ENCODE measurements at regions not wholly inside any gene's neighbourhood (a gene's known extent, or its start where the extent isn't known, plus 50 kb on each side); places are given as distances from the start of the nearest gene placed in this dataset.
A peak's percentile ranks its signal among the peaks of the same experiment; 100 is the strongest.

DNA sequence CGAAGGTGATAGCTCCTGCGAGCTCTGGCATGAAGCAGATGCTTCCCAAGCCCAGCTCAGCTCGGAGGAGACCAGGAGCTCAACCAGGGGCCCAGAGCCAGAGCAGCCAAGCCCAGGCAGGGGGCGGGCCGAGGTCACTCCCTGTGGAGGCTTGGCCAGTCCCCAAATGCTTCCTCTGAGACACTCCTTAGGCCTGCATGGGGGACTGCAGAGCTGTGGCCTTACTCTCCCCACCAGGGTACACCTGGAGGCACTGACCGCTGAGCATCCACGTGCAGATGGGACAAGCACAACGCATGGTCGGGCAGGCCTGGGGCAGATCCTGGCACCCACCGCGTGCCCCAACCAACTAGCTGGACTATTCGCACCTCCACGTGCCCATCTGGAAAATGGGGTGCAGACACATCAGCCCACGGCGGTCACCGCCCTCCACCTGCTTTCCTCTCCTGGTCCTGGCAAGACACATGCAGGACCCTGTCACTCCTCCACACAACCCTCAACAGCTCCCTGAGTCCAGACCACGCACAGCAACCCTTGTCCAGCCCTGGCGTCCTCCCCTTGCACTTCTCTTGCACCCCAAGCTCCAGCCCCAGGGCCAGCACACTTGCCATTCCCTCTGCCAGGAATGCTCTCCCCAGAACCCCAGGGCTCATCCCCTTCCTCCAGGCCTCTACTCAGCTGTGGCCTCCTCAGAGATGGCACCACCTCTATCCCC lies 164.7 kb upstream of the IQSEC1 start:
- DNase-seq (no peak), FAIRE-seq (no peak)
- intact Hi-C loops (cut with DNase I): no loop called here
- Histone ChIP-seq H3K4me3 (ENCODE audit: low read length in 3 of 3) (no peak overlapping the region), H3K36me3 (ENCODE audit: control insufficient read depth in 2 of 3, insufficient read depth in 3 of 3, low read length in 3 of 3) (no peaks in the 10 kb centered on the region), H3K4me1 (ENCODE audit: control insufficient read depth in 2 of 3, insufficient read depth in 2 of 3, low read depth in 1 of 3, low read length in 3 of 3) (no peaks in the 10 kb centered on the region), H3K27ac (ENCODE audit: low read depth in 2 of 2, low read length in 2 of 2) (no peak overlapping the region), H3K27me3 (ENCODE audit: control insufficient read depth, insufficient read depth, low read length) (no peaks in the 10 kb centered on the region), H3K9ac (ENCODE audit: low read length in 3 of 3) (no peak overlapping the region), H3K9me3 (ENCODE audit: control insufficient read depth in 2 of 3, insufficient read depth in 1 of 3, low read length in 3 of 3) (no peaks in the 10 kb centered on the region)
- TF ChIP-seq, protein P1, sequence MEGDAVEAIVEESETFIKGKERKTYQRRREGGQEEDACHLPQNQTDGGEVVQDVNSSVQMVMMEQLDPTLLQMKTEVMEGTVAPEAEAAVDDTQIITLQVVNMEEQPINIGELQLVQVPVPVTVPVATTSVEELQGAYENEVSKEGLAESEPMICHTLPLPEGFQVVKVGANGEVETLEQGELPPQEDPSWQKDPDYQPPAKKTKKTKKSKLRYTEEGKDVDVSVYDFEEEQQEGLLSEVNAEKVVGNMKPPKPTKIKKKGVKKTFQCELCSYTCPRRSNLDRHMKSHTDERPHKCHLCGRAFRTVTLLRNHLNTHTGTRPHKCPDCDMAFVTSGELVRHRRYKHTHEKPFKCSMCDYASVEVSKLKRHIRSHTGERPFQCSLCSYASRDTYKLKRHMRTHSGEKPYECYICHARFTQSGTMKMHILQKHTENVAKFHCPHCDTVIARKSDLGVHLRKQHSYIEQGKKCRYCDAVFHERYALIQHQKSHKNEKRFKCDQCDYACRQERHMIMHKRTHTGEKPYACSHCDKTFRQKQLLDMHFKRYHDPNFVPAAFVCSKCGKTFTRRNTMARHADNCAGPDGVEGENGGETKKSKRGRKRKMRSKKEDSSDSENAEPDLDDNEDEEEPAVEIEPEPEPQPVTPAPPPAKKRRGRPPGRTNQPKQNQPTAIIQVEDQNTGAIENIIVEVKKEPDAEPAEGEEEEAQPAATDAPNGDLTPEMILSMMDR (IDR thresholded peaks at IDR 0.05; ENCODE audit: borderline replicate concordance, extremely low read depth, insufficient read depth): no peak

DNA sequence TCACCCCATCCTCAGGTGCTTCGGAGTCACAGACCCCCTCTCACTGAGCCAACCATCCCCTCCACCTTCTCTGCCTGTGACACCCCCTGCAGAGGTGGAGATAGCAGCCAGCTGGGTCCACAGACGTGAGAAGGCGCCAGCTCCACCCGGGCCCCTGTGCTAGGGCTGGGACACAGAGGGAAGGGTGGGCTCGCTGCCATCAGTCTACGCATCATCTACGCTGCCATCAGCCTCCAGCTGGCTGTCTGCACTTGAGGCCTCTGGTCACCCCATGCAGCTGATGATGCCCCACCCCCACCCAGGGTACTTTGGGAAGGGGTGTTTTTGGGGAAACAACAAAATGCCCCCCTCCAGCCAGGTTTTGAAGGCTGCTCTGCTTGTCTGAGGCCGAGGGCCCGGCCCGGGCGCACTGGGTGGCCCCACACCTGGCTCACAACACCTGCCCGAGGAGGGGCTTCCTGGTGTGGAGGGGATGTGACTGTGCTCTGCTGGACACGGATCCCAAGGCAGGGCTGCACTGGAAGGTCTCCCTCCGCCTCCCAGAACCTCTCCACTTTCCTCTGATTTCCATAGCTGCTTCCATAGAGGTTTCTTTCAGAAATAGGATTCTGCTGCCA lies 163.4 kb upstream of the IQSEC1 start:
- Histone ChIP-seq H3K36me3 (ENCODE audit: control insufficient read depth in 2 of 3, insufficient read depth in 3 of 3, low read length in 3 of 3) (no peaks in the 10 kb centered on the region), H3K27me3 (ENCODE audit: control insufficient read depth, insufficient read depth, low read length) (no peaks in the 10 kb centered on the region), H3K4me3 (ENCODE audit: low read length in 3 of 3) (no peak overlapping the region), H3K27ac (ENCODE audit: low read depth in 2 of 2, low read length in 2 of 2) (no peak overlapping the region), H3K4me1 (ENCODE audit: control insufficient read depth in 2 of 3, insufficient read depth in 2 of 3, low read depth in 1 of 3, low read length in 3 of 3) (no peaks in the 10 kb centered on the region), H3K9ac (ENCODE audit: low read length in 3 of 3) (no peak overlapping the region), H3K9me3 (ENCODE audit: control insufficient read depth in 2 of 3, insufficient read depth in 1 of 3, low read length in 3 of 3) (no peaks in the 10 kb centered on the region)
- DNase-seq (peak in 1 of 5 donors; percentile 55), FAIRE-seq (no peak)
- TF ChIP-seq, protein P1 (IDR thresholded peaks at IDR 0.05; ENCODE audit: borderline replicate concordance, extremely low read depth, insufficient read depth): no peak
- intact Hi-C loops (cut with DNase I): no loop called here

DNA sequence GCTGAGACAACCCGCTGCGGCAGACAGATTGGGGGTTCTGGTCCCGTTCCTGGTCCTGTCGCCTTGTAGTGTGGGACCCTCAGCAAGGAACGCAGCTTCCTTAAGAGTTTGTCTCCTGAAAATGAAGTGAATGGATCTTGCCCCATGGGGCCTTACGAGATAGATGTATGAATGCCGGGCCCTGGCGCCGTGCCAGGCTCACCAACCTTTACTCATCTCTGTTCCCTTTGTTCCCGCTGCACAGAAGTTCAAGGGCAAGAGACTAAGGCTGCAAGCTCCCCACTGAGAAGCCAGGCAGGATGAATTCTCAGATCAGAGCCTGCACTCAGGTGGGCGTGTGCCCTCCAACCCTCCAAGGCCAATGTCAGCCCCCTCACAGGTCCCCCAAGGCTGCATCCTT lies 162.7 kb upstream of the IQSEC1 start:
- Histone ChIP-seq H3K4me3 (ENCODE audit: low read length in 3 of 3) (no peak overlapping the region), H3K4me1 (ENCODE audit: control insufficient read depth in 2 of 3, insufficient read depth in 2 of 3, low read depth in 1 of 3, low read length in 3 of 3) (no peaks in the 10 kb centered on the region), H3K27me3 (ENCODE audit: control insufficient read depth, insufficient read depth, low read length) (no peaks in the 10 kb centered on the region), H3K9ac (ENCODE audit: low read length in 3 of 3) (no peak overlapping the region), H3K36me3 (ENCODE audit: control insufficient read depth in 2 of 3, insufficient read depth in 3 of 3, low read length in 3 of 3) (no peaks in the 10 kb centered on the region), H3K9me3 (ENCODE audit: control insufficient read depth in 2 of 3, insufficient read depth in 1 of 3, low read length in 3 of 3) (no peaks in the 10 kb centered on the region), H3K27ac (ENCODE audit: low read depth in 2 of 2, low read length in 2 of 2) (no peak overlapping the region)
- TF ChIP-seq, protein P1 (IDR thresholded peaks at IDR 0.05; ENCODE audit: borderline replicate concordance, extremely low read depth, insufficient read depth): no peak
- FAIRE-seq (no peak), DNase-seq (peak in 1 of 5 donors; percentile 31)
- intact Hi-C loops (cut with DNase I): no loop called here
